ENCODE measurements at regions not wholly inside any gene's neighbourhood (a gene's known extent, or its start where the extent isn't known, plus 50 kb on each side); places are given as distances from the start of the nearest gene placed in this dataset.

DNA sequence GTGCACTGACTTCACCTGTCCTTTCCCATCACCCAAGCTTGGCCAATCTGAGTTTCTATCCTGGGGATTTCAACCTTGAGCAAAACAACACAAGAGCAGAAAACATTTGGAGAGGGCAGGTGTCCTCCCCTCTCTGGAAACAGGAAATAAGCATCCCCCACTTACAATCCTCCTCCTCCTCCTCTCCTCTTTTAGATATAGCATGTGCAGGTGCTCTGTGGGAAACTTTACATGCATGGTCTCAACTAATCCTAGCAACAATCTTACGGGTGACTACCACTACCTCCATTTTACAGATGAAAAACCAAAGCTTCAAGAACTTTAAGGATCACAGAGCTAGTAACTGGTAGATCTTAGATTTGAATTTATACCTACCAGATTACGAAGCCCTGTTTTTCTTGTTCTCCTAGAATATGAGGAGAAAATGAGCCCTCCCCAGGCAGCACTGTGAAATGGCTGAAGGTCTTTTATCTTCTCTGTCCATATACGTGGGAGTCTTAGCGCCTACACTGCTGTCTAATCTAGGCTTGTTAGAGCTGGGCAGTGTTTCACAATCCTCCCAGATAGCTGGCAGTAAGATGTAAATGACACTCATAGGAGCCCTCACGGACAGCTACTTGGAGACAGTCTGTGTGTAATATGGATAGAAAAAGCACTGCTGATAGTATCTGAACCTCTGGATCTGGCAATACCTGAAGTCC is 301.2 kb upstream of the PROK2 start:
- TF ChIP-seq, protein P1, sequence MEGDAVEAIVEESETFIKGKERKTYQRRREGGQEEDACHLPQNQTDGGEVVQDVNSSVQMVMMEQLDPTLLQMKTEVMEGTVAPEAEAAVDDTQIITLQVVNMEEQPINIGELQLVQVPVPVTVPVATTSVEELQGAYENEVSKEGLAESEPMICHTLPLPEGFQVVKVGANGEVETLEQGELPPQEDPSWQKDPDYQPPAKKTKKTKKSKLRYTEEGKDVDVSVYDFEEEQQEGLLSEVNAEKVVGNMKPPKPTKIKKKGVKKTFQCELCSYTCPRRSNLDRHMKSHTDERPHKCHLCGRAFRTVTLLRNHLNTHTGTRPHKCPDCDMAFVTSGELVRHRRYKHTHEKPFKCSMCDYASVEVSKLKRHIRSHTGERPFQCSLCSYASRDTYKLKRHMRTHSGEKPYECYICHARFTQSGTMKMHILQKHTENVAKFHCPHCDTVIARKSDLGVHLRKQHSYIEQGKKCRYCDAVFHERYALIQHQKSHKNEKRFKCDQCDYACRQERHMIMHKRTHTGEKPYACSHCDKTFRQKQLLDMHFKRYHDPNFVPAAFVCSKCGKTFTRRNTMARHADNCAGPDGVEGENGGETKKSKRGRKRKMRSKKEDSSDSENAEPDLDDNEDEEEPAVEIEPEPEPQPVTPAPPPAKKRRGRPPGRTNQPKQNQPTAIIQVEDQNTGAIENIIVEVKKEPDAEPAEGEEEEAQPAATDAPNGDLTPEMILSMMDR (IDR thresholded peaks at IDR 0.05) = no peak
- no peak for TF ChIP-seq POLR2A (IDR thresholded peaks at IDR 0.05)

Data from transverse colon (tissue), 3 donors.